Gastroesophageal sphincter (tissue), 4 donors: ENCODE measurements at regions not wholly inside any gene's neighbourhood (a gene's known extent, or its start where the extent isn't known, plus 50 kb on each side); places are given as distances from the start of the nearest gene placed in this dataset.

Source experiments
- ATAC-seq: fragments of 150-250 bp; one replicate; pipeline ENCODE4 v1.9.1; 2016; ENCODE audit warnings: mild to moderate bottlenecking, moderate library complexity
- H3K27ac ChIP-seq, 4 donors: fragments of 200-600 bp; sonication (generic) in 3 of 4; 1 replicate in 3 of 4; 2 replicates in 1 of 4; pipeline ENCODE4 v1.5.1; 2016 to 2019
- H3K27me3 ChIP-seq: fragments of 200-600 bp; sonication (generic); one replicate; pipeline ENCODE4 v1.5.1; 2019
- H3K36me3 ChIP-seq, 2 donors: fragments of 200-600 bp; sonication (generic); one replicate each; pipeline ENCODE4 v1.5.1; 2019; ENCODE audit warnings: control low read depth in 1 of 2
- H3K4me1 ChIP-seq, 3 donors: fragments of 200-600 bp; sonication (generic); 1 replicate in 2 of 3; 2 replicates in 1 of 3; pipeline ENCODE4 v1.5.1; 2016 to 2019; ENCODE audit warnings: control low read depth in 2 of 3
- H3K4me3 ChIP-seq, 2 donors: fragments of 200-600 bp; sonication (generic); one replicate each; pipeline ENCODE4 v1.5.1; 2019; ENCODE audit warnings: mild to moderate bottlenecking in 1 of 2, moderate library complexity in 1 of 2
- H3K9me3 ChIP-seq, 3 donors: fragments of 200-600 bp; sonication (generic); one replicate each; pipeline ENCODE4 v1.5.1; 2017 to 2019; ENCODE audit warnings: control low read depth in 2 of 3
- CTCF ChIP-seq, 4 experiments: fragments of 200-600 bp in 2 of 4; fragments of 450-650 bp in 2 of 4; sonication (generic) in 1 of 4; IDR thresholded peaks; one replicate each; pipeline ENCODE4 v1.5.1; 2017 to 2019; ENCODE audit warnings: antibody characterized with exemption in 4 of 4, mild to moderate bottlenecking in 2 of 4, moderate library complexity in 2 of 4
- EP300 ChIP-seq: sonication (generic); formaldehyde crosslinking; IDR thresholded peaks from one replicate; pipeline ENCODE4 v1.6.1; 2017; ENCODE audit warnings: antibody characterized with exemption, mild to moderate bottlenecking
- POLR2A ChIP-seq, 2 donors: fragments of 450-650 bp; IDR thresholded peaks; one replicate each; pipeline ENCODE4 v1.6.1; 2017; ENCODE audit warnings: antibody characterized with exemption in 2 of 2, mild to moderate bottlenecking in 2 of 2, moderate library complexity in 1 of 2
- POLR2AphosphoS5 ChIP-seq: sonication (generic); formaldehyde crosslinking; IDR thresholded peaks from one replicate; pipeline ENCODE4 v1.6.1; 2017; ENCODE audit warnings: antibody characterized with exemption
- WGBS, 2 donors: methylation state at CpG; one replicate each; pipeline ENCODE4 v1.1.5; 2018; ENCODE audit warnings: low coverage in 1 of 2; 5-methylcytosine and 5-hydroxymethylcytosine counted together

GRCh38 chr20:19952392-19952791 is 64.8 kb upstream of the NAA20 start:
- Histone ChIP-seq H3K27ac (no peak overlapping the region), H3K27me3 (no peaks in the 10 kb centered on the region), H3K4me1 (no peaks in the 10 kb centered on the region), H3K9me3 (no peaks in the 10 kb centered on the region), H3K36me3 (peaks cover 0 to 73% of the 10 kb centered on the region in 2 donors), H3K4me3 (no peak overlapping the region)
- TF ChIP-seq CTCF (IDR thresholded peaks at IDR 0.05): no peak
- TF ChIP-seq POLR2AphosphoS5: no peak
- TF ChIP-seq EP300: no peak
- TF ChIP-seq POLR2A (IDR thresholded peaks at IDR 0.05): no peak
- no peak for ATAC-seq
- 79 to 90% methylated on average over 3 of the region's 3 CpGs for WGBS, 2 donors

- H3K27me3 ChIP-seq: no peaks in the 10 kb centered on the region
- H3K4me3 ChIP-seq: no peak overlapping the region
- H3K36me3 ChIP-seq: peaks cover 0 to 74% of the 10 kb centered on the region in 2 donors
- ATAC-seq: no peak
- no peaks in the 10 kb centered on the region for H3K4me1 ChIP-seq
- H3K9me3 ChIP-seq: no peaks in the 10 kb centered on the region
- TF ChIP-seq CTCF (IDR thresholded peaks at IDR 0.05): no peak
- TF ChIP-seq POLR2AphosphoS5: no peak
- TF ChIP-seq POLR2A (IDR thresholded peaks at IDR 0.05): no peak
- TF ChIP-seq EP300: no peak
- H3K27ac ChIP-seq: no peak overlapping the region
Observed at GRCh38 chr20:19953606-19954005, 63.6 kb upstream of the NAA20 start.

GRCh38 chr20:19956976-19957375 is 60.2 kb upstream of the NAA20 start:
- Histone ChIP-seq H3K9me3 (no peaks in the 10 kb centered on the region), H3K4me3 (no peak overlapping the region), H3K4me1 (peaks cover 0 to 17% (median 0%) of the 10 kb centered on the region in 3 donors), H3K36me3 (peaks cover 0 to 83% of the 10 kb centered on the region in 2 donors), H3K27ac (no peak overlapping the region), H3K27me3 (no peaks in the 10 kb centered on the region)
- TF ChIP-seq POLR2AphosphoS5 (no peak), POLR2A (IDR thresholded peaks at IDR 0.05) (no peak), CTCF (IDR thresholded peaks at IDR 0.05) (no peak), EP300 (no peak)
- 92% methylated on average over 2 of the region's 4 CpGs; no CpG with 5 or more reads in 1 of the 2 donors for WGBS, 2 donors
- no peak for ATAC-seq

- Histone ChIP-seq H3K9me3 (no peaks in the 10 kb centered on the region), H3K4me1 (peaks cover 0 to 27% (median 0%) of the 10 kb centered on the region in 3 donors), H3K4me3 (no peak overlapping the region), H3K27me3 (no peaks in the 10 kb centered on the region), H3K36me3 (peaks cover 0 to 87% of the 10 kb centered on the region in 2 donors), H3K27ac (no peak overlapping the region)
- 90 to 100% methylated on average over 1 to 2 of the region's 3 CpGs for WGBS, 2 donors
- ATAC-seq: no peak
- TF ChIP-seq CTCF (IDR thresholded peaks at IDR 0.05) (no peak), EP300 (no peak), POLR2AphosphoS5 (no peak), POLR2A (IDR thresholded peaks at IDR 0.05) (no peak)
Observed at GRCh38 chr20:19958219-19958618, 58.9 kb upstream of the NAA20 start.

GRCh38 chr20:19958928-19959327 is 58.2 kb upstream of the NAA20 start:
- WGBS, 2 donors: 74 to 78% methylated on average over 4 of the region's 4 CpGs
- Histone ChIP-seq H3K27me3 (no peaks in the 10 kb centered on the region), H3K4me1 (peaks cover 0 to 32% (median 0%) of the 10 kb centered on the region in 3 donors), H3K36me3 (peaks cover 0 to 87% of the 10 kb centered on the region in 2 donors), H3K9me3 (no peaks in the 10 kb centered on the region), H3K27ac (no peak overlapping the region), H3K4me3 (no peak overlapping the region)
- TF ChIP-seq POLR2AphosphoS5 (no peak), EP300 (no peak), CTCF (IDR thresholded peaks at IDR 0.05) (no peak), POLR2A (IDR thresholded peaks at IDR 0.05) (no peak)
- no peak for ATAC-seq
